Testis (tissue), 2 donors: ENCODE measurements at regions not wholly inside any gene's neighbourhood (a gene's known extent, or its start where the extent isn't known, plus 50 kb on each side); places are given as distances from the start of the nearest gene placed in this dataset.

Experiments
- POLR2A ChIP-seq: fragments of 450-650 bp; IDR thresholded peaks from one replicate; pipeline ENCODE4 v1.6.1; 2017; ENCODE audit warnings: antibody characterized with exemption, mild to moderate bottlenecking, moderate library complexity
- TF ChIP-seq, protein P1 (sequence below), 3 experiments: fragments of 450-650 bp in 2 of 3; fragments of 200-600 bp in 1 of 3; sonication (generic) in 1 of 3; IDR thresholded peaks; one replicate each; pipeline ENCODE4 v1.5.1; 2016 to 2019; ENCODE audit warnings: antibody characterized with exemption in 3 of 3, mild to moderate bottlenecking in 2 of 3, moderate library complexity in 1 of 3

DNA sequence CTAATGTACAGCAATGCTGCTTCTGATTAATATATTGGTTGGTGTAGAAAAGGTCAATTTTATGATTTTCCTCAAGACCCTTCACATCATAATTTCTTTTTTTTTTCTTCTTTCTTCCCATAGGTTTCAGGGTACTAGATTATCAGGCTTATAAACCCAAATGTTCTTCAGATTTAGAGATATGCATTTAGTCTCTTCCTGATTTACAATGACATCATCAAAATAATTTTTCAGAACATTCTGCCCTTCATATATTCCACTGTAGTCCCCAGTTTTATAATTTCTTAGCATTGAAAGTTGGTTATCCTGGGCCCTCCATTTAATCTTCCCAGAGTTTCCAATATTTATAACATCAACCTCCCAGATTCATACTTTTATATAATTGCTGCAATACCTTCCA lies 226.7 kb upstream of the LRFN5 start:
- TF ChIP-seq, protein P1, sequence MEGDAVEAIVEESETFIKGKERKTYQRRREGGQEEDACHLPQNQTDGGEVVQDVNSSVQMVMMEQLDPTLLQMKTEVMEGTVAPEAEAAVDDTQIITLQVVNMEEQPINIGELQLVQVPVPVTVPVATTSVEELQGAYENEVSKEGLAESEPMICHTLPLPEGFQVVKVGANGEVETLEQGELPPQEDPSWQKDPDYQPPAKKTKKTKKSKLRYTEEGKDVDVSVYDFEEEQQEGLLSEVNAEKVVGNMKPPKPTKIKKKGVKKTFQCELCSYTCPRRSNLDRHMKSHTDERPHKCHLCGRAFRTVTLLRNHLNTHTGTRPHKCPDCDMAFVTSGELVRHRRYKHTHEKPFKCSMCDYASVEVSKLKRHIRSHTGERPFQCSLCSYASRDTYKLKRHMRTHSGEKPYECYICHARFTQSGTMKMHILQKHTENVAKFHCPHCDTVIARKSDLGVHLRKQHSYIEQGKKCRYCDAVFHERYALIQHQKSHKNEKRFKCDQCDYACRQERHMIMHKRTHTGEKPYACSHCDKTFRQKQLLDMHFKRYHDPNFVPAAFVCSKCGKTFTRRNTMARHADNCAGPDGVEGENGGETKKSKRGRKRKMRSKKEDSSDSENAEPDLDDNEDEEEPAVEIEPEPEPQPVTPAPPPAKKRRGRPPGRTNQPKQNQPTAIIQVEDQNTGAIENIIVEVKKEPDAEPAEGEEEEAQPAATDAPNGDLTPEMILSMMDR (IDR thresholded peaks at IDR 0.05), result no peak
- no peak for TF ChIP-seq POLR2A
